ENCODE measurements at regions not wholly inside any gene's neighbourhood (a gene's known extent, or its start where the extent isn't known, plus 50 kb on each side); places are given as distances from the start of the nearest gene placed in this dataset.

- Mint-ChIP-seq H3K36me3 (ENCODE audit: insufficient read depth, unreplicated experiment) (no peaks in the 10 kb centered on the region), H3K27me3 (ENCODE audit: insufficient read depth, unreplicated experiment) (peaks cover 2% of the 10 kb centered on the region), H3K4me3 (ENCODE audit: unreplicated experiment) (no peak overlapping the region), H3K27ac (ENCODE audit: unreplicated experiment) (no peak overlapping the region), H3K4me1 (ENCODE audit: low read depth, unreplicated experiment) (no peaks in the 10 kb centered on the region), H3K9me3 (ENCODE audit: unreplicated experiment) (no peaks in the 10 kb centered on the region)
- no peak for TF ChIP-seq CTCF (IDR thresholded peaks at IDR 0.05; ENCODE audit: insufficient read depth in 1 of 2, low read depth in 1 of 2, low read length in 1 of 2, severe bottlenecking in 1 of 2, unreplicated experiment in 1 of 2)
- Histone ChIP-seq H3K4me1 (no peaks in the 10 kb centered on the region), H3K36me3 (ENCODE audit: control insufficient read depth, insufficient read depth, low read length) (no peaks in the 10 kb centered on the region), H3K4me3 (ENCODE audit: low read depth, low read length) (no peak overlapping the region), H3K9me3 (no peaks in the 10 kb centered on the region), H3K27me3 (replicated peaks; ENCODE audit: control insufficient read depth, insufficient read depth, low read length) (no peaks in the 10 kb centered on the region)
- BruUV-seq (replicated peaks), result no TSS peak
- intact Hi-C loops (cut with micrococcal nuclease; ENCODE audit: unreplicated experiment), result no loop called here
- POLR2A ChIA-PET, result no interaction called here
- no peak for DNase-seq
- CTCF ChIA-PET, result no interaction called here
Measured at GRCh38 chr15:97561529-97561928, 399.0 kb upstream of the ARRDC4 start.

- Histone ChIP-seq H3K4me1 (no peaks in the 10 kb centered on the region), H3K27me3 (replicated peaks; ENCODE audit: control insufficient read depth, insufficient read depth, low read length) (no peaks in the 10 kb centered on the region), H3K36me3 (ENCODE audit: control insufficient read depth, insufficient read depth, low read length) (no peaks in the 10 kb centered on the region), H3K9me3 (no peaks in the 10 kb centered on the region), H3K4me3 (ENCODE audit: low read depth, low read length) (no peak overlapping the region)
- DNase-seq, result no peak
- POLR2A ChIA-PET, result no interaction called here
- Mint-ChIP-seq H3K4me3 (ENCODE audit: unreplicated experiment) (no peak overlapping the region), H3K27ac (ENCODE audit: unreplicated experiment) (no peak overlapping the region), H3K9me3 (ENCODE audit: unreplicated experiment) (no peaks in the 10 kb centered on the region), H3K36me3 (ENCODE audit: insufficient read depth, unreplicated experiment) (no peaks in the 10 kb centered on the region), H3K27me3 (ENCODE audit: insufficient read depth, unreplicated experiment) (peaks cover 2% of the 10 kb centered on the region), H3K4me1 (ENCODE audit: low read depth, unreplicated experiment) (no peaks in the 10 kb centered on the region)
- intact Hi-C loops (cut with micrococcal nuclease; ENCODE audit: unreplicated experiment), result no loop called here
- no peak for TF ChIP-seq CTCF (IDR thresholded peaks at IDR 0.05; ENCODE audit: insufficient read depth in 1 of 2, low read depth in 1 of 2, low read length in 1 of 2, severe bottlenecking in 1 of 2, unreplicated experiment in 1 of 2)
- CTCF ChIA-PET, result no interaction called here
- BruUV-seq (replicated peaks), result no TSS peak
Measured at GRCh38 chr15:97563516-97563915, 397.0 kb upstream of the ARRDC4 start.

- Mint-ChIP-seq H3K4me3 (ENCODE audit: unreplicated experiment) (no peak overlapping the region), H3K27me3 (ENCODE audit: insufficient read depth, unreplicated experiment) (no peaks in the 10 kb centered on the region), H3K27ac (ENCODE audit: unreplicated experiment) (no peak overlapping the region), H3K4me1 (ENCODE audit: low read depth, unreplicated experiment) (no peaks in the 10 kb centered on the region), H3K9me3 (ENCODE audit: unreplicated experiment) (no peaks in the 10 kb centered on the region), H3K36me3 (ENCODE audit: insufficient read depth, unreplicated experiment) (no peaks in the 10 kb centered on the region)
- H3K4me1 ChIP-seq, result no peaks in the 10 kb centered on the region
- no peak overlapping the region for H3K4me3 ChIP-seq (ENCODE audit: low read depth, low read length)
- CTCF ChIA-PET, result no interaction called here
- no peaks in the 10 kb centered on the region for H3K9me3 ChIP-seq
- intact Hi-C loops (cut with micrococcal nuclease; ENCODE audit: unreplicated experiment), result no loop called here
- no peak for DNase-seq
- POLR2A ChIA-PET, result no interaction called here
- no TSS peak for BruUV-seq (replicated peaks)
- TF ChIP-seq CTCF (IDR thresholded peaks at IDR 0.05; ENCODE audit: insufficient read depth in 1 of 2, low read depth in 1 of 2, low read length in 1 of 2, severe bottlenecking in 1 of 2, unreplicated experiment in 1 of 2), result no peak
- no peaks in the 10 kb centered on the region for H3K27me3 ChIP-seq (replicated peaks; ENCODE audit: control insufficient read depth, insufficient read depth, low read length)
- H3K36me3 ChIP-seq (ENCODE audit: control insufficient read depth, insufficient read depth, low read length), result no peaks in the 10 kb centered on the region
Measured at GRCh38 chr15:97566961-97567360, 393.5 kb upstream of the ARRDC4 start.
